ENCODE measurements at regions not wholly inside any gene's neighbourhood (a gene's known extent, or its start where the extent isn't known, plus 50 kb on each side); places are given as distances from the start of the nearest gene placed in this dataset.

DNA sequence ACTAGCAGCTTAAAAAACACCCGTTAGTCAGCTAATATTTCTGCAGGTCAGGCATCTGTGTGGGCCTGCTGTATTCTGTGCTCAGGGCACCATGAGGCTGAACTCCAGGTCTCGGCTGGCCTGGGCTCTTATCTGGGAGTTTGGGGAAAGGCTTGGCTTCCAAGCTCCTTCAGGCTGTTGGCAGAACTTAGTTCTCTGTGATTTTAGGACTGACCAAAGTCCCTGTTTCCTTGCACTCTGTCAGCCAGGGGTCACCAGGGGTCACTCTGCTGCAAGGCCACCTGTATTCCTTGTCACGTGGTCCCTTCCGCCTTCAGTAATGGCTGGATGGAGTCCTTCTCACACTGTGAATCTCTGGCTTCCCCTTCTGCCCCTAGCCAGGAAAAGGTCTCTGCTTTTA is 586.4 kb downstream of the AACS start:
- Histone ChIP-seq H3K36me3 (ENCODE audit: insufficient read depth, low read depth, low read length) (peaks cover 15% of the 10 kb centered on the region; the same call in 1 of the 2 replicates), H3K27ac (ENCODE audit: low read length) (no peak overlapping the region), H3K4me3 (ENCODE audit: low read length) (no peak overlapping the region), H3K27me3 (ENCODE audit: insufficient read depth, low read length) (no peaks in the 10 kb centered on the region), H3K9me3 (ENCODE audit: insufficient read depth, low read depth, low read length) (no peaks in the 10 kb centered on the region), H3K4me1 (ENCODE audit: insufficient read depth, low read length) (no peaks in the 10 kb centered on the region), H3K9ac (ENCODE audit: low read depth, low read length) (no peak overlapping the region)

DNA sequence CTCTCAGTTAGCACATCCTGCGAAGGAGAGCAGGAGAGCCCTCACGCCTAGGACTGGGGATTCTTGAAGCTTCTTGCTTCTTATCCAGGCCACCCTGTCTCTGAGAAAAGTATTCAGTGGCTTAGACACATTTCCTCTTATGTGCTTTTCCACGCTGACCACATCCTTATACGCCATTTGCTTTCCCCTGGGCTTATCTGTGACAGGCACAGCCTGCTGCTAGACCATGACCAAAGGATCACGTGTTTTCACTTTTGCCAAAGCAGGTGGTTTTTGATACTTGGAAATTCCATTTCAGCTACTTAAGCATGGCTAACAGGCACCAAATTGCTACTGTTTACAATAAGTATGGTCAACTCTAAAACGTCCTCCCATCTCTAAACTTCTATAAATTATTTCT is 587.4 kb downstream of the AACS start:
- H3K27me3 ChIP-seq (ENCODE audit: insufficient read depth, low read length) = no peaks in the 10 kb centered on the region

DNA sequence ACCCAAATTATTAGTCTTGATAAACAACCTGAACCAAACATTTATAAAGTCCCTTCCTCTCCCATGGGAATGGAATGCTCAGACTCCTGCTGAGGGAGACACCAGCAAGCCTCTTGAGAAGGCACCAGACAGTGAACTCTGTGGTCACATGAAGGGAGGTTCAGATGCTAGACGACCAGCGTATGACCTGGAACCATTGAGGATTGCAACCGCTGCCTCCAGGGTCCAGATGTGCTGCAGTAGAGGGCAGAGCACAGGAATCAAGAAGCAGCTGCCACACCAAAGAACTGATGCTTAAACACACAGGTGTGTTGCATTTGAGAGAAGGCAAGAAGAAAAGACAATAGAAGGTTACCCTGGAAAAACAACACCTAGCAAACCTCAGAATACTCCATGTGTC is 592.4 kb downstream of the AACS start:
- Histone ChIP-seq H3K27ac (ENCODE audit: low read length) (no peak overlapping the region), H3K4me3 (ENCODE audit: low read length) (no peak overlapping the region), H3K9ac (ENCODE audit: low read depth, low read length) (no peak overlapping the region), H3K4me1 (ENCODE audit: insufficient read depth, low read length) (no peaks in the 10 kb centered on the region), H3K27me3 (ENCODE audit: insufficient read depth, low read length) (no peaks in the 10 kb centered on the region), H3K9me3 (ENCODE audit: insufficient read depth, low read depth, low read length) (no peaks in the 10 kb centered on the region), H3K36me3 (ENCODE audit: insufficient read depth, low read depth, low read length) (peaks cover 9% of the 10 kb centered on the region; the same call in 1 of the 2 replicates)

More for the DNA sequence above, 587.4 kb downstream of the AACS start:
- no peak overlapping the region for H3K4me3 ChIP-seq (ENCODE audit: low read length)
- H3K9me3 ChIP-seq (ENCODE audit: insufficient read depth, low read depth, low read length) = no peaks in the 10 kb centered on the region
- peaks cover 15% of the 10 kb centered on the region; the same call in 1 of the 2 replicates for H3K36me3 ChIP-seq (ENCODE audit: insufficient read depth, low read depth, low read length)
- H3K9ac ChIP-seq (ENCODE audit: low read depth, low read length) = no peak overlapping the region
- no peak overlapping the region for H3K27ac ChIP-seq (ENCODE audit: low read length)
- H3K4me1 ChIP-seq (ENCODE audit: insufficient read depth, low read length) = no peaks in the 10 kb centered on the region

DNA sequence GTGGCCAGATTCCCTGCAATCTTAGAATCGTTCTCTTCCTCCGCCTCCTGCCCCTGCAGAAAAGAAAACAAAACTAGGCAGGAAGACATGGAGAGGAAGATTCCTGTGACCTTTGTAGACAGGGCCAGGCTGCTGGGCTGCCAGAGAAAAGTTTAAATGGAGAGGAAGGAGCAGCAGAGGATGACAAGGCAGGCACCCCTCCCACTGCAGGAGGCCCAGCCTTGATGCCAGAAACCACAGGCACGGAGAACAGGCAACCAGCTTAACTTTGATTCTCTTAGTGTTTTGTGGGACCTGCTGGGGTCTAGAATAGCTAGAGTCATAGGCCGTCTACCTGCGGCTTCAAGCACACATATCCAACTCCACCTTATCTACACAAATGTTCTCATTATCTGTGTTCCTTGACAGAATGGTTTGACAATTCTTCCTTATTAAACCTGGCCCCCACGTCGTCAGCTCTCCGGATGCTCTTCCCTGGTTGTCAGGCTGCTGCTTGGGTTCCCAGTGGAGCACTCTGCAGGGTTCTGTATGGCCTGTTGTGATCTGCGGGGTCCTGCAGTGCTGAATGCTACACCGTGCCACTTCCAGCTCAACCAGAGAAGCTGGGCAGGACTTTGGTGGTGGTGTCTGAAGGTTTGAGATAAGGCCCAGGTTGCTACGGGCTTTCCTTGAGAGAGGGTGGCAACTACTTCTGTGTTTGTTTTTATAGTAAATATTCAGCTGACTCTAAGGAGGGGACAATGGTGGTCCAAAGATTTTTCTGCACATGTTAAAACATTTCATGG is 609.5 kb downstream of the AACS start:
- Histone ChIP-seq H3K4me3 (ENCODE audit: low read length) (no peak overlapping the region), H3K27ac (ENCODE audit: low read length) (no peak overlapping the region), H3K27me3 (ENCODE audit: insufficient read depth, low read length) (no peaks in the 10 kb centered on the region), H3K36me3 (ENCODE audit: insufficient read depth, low read depth, low read length) (no peaks in the 10 kb centered on the region), H3K9me3 (ENCODE audit: insufficient read depth, low read depth, low read length) (no peaks in the 10 kb centered on the region), H3K9ac (ENCODE audit: low read depth, low read length) (no peak overlapping the region), H3K4me1 (ENCODE audit: insufficient read depth, low read length) (no peaks in the 10 kb centered on the region)

DNA sequence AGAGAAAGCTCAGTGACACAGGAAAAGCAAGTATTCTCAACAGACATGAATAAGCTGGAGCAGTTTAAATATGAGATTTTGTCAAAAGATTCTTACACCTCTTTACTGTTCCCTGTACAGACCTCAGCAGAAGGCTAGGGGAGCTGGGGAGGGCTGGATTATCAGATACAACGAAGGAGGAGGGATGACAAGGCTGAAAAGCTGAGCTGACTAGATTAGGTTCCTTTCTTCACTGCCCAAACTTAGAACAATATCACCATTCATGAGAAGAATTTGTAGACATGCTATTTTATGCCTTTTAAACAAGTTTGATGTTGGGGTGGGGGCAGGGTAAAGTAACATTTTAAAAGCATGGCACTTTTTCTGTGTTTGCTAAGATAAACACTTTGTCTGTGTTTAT is 611.1 kb downstream of the AACS start:
- H3K9me3 ChIP-seq (ENCODE audit: insufficient read depth, low read depth, low read length) = no peaks in the 10 kb centered on the region
- H3K27ac ChIP-seq (ENCODE audit: low read length) = no peak overlapping the region
- H3K27me3 ChIP-seq (ENCODE audit: insufficient read depth, low read length) = no peaks in the 10 kb centered on the region
- no peak overlapping the region for H3K4me3 ChIP-seq (ENCODE audit: low read length)
- no peaks in the 10 kb centered on the region for H3K36me3 ChIP-seq (ENCODE audit: insufficient read depth, low read depth, low read length)
- no peak overlapping the region for H3K9ac ChIP-seq (ENCODE audit: low read depth, low read length)
- no peaks in the 10 kb centered on the region for H3K4me1 ChIP-seq (ENCODE audit: insufficient read depth, low read length)

DNA sequence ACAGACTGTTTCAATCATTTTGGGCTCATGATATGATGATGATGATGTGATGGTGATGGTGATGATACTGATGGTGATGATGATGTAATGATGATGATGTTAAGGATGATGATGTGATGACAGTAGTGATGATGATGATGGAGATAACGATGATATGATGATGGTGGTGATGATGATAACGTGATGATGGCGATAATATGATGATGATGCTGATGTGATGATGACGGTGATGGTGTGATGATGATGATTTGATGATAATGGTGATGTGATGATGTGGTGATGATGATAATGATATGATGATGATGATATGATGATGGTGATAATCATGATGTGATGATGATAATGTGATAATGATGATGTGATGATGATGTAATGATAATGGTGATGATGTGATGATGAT is 612.6 kb downstream of the AACS start:
- H3K27me3 ChIP-seq (ENCODE audit: insufficient read depth, low read length) = peaks cover 7% of the 10 kb centered on the region

DNA sequence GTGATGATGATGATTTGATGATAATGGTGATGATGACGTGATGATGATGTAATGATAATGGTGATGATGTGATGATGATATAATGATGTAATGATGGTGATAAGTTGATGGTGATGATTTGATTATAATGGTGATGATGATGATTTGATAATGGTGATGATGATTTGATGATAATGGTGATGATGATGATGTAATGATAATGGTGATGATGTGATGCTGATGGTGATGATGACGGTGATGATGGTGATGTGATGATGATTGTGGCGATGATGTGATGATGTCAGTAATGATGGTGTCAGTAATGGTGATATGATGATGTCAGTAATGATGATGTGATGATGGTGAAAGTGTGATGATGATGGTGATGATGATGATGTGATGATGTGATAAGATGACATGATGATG is 613.4 kb downstream of the AACS start:
- H3K36me3 ChIP-seq (ENCODE audit: insufficient read depth, low read depth, low read length) = no peaks in the 10 kb centered on the region
- peaks cover 14% of the 10 kb centered on the region for H3K27me3 ChIP-seq (ENCODE audit: insufficient read depth, low read length)
- no peaks in the 10 kb centered on the region for H3K9me3 ChIP-seq (ENCODE audit: insufficient read depth, low read depth, low read length)
- no peaks in the 10 kb centered on the region for H3K4me1 ChIP-seq (ENCODE audit: insufficient read depth, low read length)
- no peak overlapping the region for H3K4me3 ChIP-seq (ENCODE audit: low read length)
- no peak overlapping the region for H3K9ac ChIP-seq (ENCODE audit: low read depth, low read length)
- no peak overlapping the region for H3K27ac ChIP-seq (ENCODE audit: low read length)

More for the DNA sequence above, 612.6 kb downstream of the AACS start:
- no peak overlapping the region for H3K9ac ChIP-seq (ENCODE audit: low read depth, low read length)
- H3K36me3 ChIP-seq (ENCODE audit: insufficient read depth, low read depth, low read length) = no peaks in the 10 kb centered on the region
- H3K27ac ChIP-seq (ENCODE audit: low read length) = no peak overlapping the region
- H3K4me1 ChIP-seq (ENCODE audit: insufficient read depth, low read length) = no peaks in the 10 kb centered on the region
- H3K4me3 ChIP-seq (ENCODE audit: low read length) = no peak overlapping the region
- H3K9me3 ChIP-seq (ENCODE audit: insufficient read depth, low read depth, low read length) = no peaks in the 10 kb centered on the region

DNA sequence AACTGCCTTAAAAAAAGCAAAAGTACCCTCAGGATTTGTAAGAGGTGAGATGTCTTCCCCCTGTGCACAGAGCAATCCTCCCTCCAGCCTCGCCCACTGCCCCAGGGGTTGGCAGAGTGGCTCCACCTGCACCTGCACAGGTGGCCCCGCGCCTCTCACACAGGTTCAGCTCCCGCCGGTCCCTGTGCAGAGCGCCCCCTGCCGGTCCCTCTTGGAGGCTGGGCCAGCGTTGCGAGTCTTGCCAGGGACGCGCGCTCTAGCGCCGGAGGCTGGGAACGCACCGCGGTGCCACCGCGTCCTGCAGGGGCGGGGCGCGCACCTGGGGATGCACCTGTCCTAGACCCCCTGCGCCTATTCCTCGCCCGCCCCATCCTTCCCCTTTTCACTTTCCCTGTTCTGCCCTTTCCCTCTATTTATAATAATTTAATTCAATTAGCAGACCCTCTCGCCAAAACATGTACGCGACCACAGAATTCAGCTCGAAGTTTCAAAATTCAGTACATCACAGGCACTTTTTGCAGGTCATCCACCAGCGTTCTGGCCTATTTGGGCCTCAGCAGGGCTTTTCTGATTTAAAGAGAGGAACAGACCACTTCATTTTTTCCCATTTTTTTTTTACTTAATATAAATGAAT is 618.6 kb downstream of the AACS start:
- no peaks in the 10 kb centered on the region for H3K36me3 ChIP-seq (ENCODE audit: insufficient read depth, low read depth, low read length)
- H3K9me3 ChIP-seq (ENCODE audit: insufficient read depth, low read depth, low read length) = no peaks in the 10 kb centered on the region
- no peaks in the 10 kb centered on the region for H3K4me1 ChIP-seq (ENCODE audit: insufficient read depth, low read length)
- H3K4me3 ChIP-seq (ENCODE audit: low read length) = no peak overlapping the region
- H3K27ac ChIP-seq (ENCODE audit: low read length) = no peak overlapping the region
- no peak overlapping the region for H3K9ac ChIP-seq (ENCODE audit: low read depth, low read length)
- peaks cover 23% of the 10 kb centered on the region for H3K27me3 ChIP-seq (ENCODE audit: insufficient read depth, low read length)

DNA sequence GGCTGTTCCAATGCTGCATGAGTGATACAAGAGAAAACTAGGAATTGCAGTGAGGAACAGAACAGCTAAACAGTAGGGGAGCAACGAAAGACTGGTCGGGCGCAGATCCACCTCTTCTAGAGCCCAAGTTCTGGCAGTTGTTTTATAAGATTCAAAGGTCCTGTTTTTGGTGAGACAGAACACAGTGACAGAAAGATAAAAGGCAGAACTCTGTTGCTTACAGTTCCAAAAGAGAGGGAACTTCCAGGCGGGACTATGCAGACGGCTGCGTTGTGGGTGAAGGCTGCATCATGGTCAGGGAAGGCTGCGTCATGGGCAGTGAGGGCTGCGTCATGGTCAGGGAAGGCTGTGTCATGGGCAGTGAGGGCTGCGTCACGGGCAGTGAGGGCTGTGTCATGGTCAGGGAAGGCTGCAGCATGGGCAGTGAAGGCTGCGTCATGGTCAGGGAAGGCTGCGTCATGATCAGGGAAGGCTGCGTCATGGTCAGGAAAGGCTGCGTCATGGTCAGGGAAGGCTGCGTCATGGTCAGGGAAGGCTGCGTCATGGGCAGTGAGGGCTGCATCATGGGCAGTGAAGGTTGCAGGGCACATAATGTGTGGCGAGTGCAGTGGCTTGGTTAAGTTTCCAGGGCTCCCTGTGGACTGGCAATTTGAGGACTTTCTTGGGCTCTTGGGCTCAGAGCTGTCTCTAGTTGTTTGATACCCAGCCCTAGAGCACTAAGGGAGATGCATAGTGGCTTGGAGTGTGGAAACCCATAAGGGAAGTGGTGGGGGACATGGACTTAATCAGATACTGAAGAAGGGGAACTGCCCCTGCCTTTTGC is 619.9 kb downstream of the AACS start:
- Histone ChIP-seq H3K36me3 (ENCODE audit: insufficient read depth, low read depth, low read length) (no peaks in the 10 kb centered on the region), H3K4me1 (ENCODE audit: insufficient read depth, low read length) (no peaks in the 10 kb centered on the region), H3K27ac (ENCODE audit: low read length) (no peak overlapping the region), H3K9ac (ENCODE audit: low read depth, low read length) (no peak overlapping the region), H3K9me3 (ENCODE audit: insufficient read depth, low read depth, low read length) (no peaks in the 10 kb centered on the region), H3K4me3 (ENCODE audit: low read length) (no peak overlapping the region), H3K27me3 (ENCODE audit: insufficient read depth, low read length) (peaks cover 23% of the 10 kb centered on the region)

DNA sequence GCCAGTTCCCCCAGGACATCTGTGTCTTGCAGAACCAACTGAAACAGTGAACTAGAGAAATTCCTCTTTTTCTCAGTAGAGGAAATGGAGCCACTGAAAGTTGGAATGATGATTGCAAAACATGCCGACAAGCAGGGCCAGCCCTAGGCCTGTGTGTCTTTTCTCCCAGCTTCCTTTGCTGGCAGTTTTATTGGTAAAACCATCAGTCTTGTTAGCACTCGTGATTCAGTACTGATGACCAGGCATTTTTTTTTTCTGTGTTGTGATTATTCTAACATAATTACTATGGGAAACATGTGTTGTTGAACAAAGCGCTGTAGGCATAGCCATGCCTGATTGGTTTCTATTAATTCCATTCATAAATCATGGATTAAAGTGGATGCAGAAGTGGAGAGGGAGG is 620.7 kb downstream of the AACS start:
- no peaks in the 10 kb centered on the region for H3K36me3 ChIP-seq (ENCODE audit: insufficient read depth, low read depth, low read length)
- no peak overlapping the region for H3K27ac ChIP-seq (ENCODE audit: low read length)
- no peak overlapping the region for H3K9ac ChIP-seq (ENCODE audit: low read depth, low read length)
- no peak overlapping the region for H3K4me3 ChIP-seq (ENCODE audit: low read length)
- H3K27me3 ChIP-seq (ENCODE audit: insufficient read depth, low read length) = peaks cover 23% of the 10 kb centered on the region
- H3K9me3 ChIP-seq (ENCODE audit: insufficient read depth, low read depth, low read length) = no peaks in the 10 kb centered on the region
- no peaks in the 10 kb centered on the region for H3K4me1 ChIP-seq (ENCODE audit: insufficient read depth, low read length)

DNA sequence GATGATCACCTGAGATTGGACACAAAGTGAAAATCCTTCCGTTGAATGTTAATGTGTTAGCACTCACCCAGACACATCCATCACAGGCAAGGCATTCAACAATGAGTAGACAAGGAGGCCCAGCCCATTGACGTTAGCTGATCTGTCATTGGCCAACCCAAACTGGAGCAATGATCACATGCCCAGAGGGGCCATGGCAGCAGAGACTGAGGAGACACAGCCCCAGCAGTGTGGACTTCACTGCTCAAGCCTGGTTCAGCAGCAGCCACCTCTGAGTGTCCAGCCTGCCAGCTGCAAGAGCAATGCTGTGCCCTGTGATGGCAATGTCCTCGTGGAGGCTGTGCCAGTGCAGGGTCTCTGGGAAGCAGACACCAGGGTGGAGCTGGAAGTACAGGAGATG is 622.2 kb downstream of the AACS start:
- Histone ChIP-seq H3K9ac (ENCODE audit: low read depth, low read length) (no peak overlapping the region), H3K36me3 (ENCODE audit: insufficient read depth, low read depth, low read length) (no peaks in the 10 kb centered on the region), H3K27ac (ENCODE audit: low read length) (no peak overlapping the region), H3K4me3 (ENCODE audit: low read length) (no peak overlapping the region), H3K4me1 (ENCODE audit: insufficient read depth, low read length) (no peaks in the 10 kb centered on the region), H3K27me3 (ENCODE audit: insufficient read depth, low read length) (peaks cover 21% of the 10 kb centered on the region), H3K9me3 (ENCODE audit: insufficient read depth, low read depth, low read length) (no peaks in the 10 kb centered on the region)

Measured in iPS-20b (cell line).